ENCODE measurements at regions not wholly inside any gene's neighbourhood (a gene's known extent, or its start where the extent isn't known, plus 50 kb on each side); places are given as distances from the start of the nearest gene placed in this dataset.
A peak's percentile ranks its signal among the peaks of the same experiment; 100 is the strongest.

DNA sequence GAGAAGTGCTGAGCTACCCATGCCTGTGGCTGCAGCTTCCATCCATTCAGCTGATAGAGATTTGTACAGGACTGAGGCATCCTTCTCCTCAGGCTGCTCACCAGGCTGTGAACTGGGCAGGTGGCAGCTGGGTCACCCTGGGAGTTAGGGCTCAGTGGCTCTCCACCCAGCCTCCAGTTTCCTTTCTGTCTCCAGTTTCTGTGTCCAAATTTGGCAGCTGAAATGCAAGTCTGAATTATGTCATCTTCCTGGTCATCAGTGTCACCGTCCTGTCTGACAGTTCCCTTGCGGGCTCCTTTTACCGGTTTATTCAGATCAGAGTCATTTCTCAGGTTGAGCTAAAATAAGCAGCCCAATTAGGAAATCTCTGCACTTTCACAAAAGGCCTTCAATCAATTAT, 93.3 kb downstream of the EDN1 start:
- DNase-seq: no peak

DNA sequence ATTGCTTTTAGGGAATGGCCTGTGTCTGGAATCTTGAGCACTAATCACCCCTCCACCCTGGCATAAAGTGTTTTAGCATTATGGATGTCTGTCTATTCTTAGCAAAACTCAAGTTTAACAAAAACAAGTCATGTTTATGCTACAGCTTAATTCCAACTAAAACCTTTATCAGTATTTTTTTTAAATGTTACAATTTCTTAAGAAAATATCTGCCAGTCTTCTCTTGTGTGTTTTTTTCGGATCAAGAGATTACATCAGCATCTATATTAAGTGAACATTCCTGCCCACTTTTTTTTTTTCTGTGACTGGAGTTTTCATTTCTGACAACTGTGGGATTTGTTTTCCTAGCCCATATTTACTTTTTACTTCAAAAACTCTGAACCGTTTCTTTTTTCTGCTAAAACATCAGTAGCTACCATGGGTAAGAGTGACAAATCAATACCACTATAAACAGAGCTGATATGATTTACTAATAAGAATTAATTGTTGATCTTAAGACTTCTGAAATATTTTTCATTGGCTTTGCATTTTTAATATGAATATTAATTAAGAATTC, 94.3 kb downstream of the EDN1 start:
- DNase-seq: no peak

DNA sequence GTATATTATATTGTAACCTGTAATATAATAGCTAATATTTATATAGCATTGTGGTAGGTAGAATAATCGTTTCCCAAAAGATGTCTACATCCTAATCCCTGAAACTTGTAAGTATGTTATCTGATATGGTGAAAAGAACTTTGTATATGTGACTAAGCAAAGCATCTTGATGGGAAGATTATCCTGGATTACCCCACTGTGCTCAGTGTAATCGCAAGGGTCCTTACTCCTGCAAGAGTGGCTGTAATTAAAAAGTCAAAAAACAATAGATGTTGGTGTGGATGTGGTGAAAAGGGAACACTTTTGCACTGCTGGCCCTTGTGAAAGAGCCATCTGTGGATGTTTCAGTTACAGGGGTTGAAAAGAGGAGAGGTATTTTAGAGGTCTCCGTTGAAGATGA, 95.2 kb downstream of the EDN1 start:
- peak; percentile 25 for DNase-seq

DNA sequence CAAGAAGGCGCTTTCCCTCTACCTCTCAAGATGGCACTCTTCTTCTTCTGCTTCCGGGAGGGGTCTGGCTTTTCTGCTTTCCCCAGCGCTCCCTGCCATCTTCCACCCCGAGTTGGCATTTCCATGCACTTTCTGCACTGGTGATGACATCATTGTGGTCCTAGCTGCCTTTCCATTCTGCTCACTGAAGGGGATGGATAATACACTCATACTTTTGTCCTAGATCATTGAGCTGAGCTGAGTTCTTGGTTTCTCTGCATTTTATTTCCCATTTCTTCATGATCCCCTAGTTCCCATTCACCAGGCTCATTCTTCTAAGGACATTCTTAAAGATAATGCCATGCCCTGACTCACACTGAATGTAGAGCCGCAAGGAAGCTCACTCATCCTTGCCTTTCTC, 96.7 kb downstream of the EDN1 start:
- no peak for DNase-seq

DNA sequence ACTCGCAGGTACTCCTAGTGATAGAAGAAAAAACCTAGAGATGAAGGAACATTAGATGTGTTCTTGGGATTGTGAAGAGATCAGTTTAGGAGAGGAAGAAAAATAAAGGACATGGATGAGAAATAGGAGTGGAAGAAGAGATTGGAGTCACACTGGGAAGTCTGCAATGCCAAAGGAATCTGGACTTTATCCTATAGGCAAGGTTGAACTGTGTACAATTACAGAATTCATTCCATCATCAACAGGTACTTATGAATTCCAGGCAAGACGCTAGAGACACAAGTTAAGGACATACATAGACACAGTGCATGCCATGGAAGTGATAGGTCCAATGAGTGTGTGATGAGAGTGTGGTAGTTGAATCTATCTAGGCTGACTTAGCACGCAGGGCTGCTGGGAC, 101.3 kb downstream of the EDN1 start:
- no peak for DNase-seq

DNA sequence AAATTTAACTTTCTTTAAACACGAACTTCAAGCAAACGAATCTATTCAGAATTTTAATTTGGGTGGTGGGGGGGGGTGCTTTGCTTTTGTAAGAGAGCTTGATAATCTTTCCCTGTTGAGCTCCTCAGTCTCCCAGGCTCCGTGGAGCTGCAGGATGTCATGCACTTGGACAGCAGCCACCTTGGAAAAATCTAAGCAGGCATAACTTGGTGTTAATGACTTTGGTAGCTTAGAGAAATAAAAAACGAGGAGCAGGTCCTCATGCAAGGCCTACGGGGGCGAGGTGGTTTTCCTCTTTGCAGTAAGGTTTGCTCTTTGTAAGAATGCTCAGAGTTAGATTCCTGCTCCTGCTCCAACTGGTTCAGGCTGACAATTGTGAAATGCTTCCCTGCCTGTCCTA, 102.3 kb downstream of the EDN1 start:
- no peak for DNase-seq

DNA sequence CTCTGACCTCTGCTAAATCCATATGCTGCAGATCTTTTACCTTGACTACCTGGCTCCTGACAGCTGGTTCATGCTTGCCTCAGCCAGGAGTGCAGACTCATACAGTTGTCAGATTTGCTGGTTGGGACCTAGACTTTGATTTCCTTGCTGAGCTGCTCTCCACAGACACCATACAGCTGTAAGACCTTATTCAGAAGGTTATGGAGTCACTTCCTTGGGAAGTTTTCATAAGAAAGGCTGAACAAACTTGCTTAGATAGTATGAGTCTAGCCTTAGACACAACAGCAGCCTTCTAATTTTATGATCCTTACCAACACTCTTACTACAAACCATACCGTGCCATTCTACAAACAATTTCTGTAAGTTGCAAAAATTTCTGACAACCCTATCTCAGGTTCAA, 102.9 kb downstream of the EDN1 start:
- DNase-seq: no peak

DNA sequence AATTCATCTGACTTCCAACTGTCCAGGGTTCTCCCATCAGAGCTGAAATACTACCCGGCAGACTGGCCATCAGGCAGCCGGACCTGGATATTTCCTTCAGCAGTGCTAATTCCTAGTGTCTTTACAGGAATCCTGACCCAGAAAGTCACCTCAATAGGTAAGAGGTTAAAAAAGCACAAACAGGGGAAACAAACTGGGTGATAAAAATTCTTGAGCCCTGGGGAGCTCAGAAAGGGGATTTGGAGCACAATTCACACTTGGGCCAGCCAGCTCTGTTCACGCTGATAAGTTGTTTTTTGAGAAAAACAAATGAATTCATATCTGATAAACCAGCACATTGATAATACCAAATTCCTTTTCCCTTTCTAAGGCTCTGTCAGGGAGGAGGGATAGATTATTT, 104.0 kb downstream of the EDN1 start:
- DNase-seq: no peak

DNA sequence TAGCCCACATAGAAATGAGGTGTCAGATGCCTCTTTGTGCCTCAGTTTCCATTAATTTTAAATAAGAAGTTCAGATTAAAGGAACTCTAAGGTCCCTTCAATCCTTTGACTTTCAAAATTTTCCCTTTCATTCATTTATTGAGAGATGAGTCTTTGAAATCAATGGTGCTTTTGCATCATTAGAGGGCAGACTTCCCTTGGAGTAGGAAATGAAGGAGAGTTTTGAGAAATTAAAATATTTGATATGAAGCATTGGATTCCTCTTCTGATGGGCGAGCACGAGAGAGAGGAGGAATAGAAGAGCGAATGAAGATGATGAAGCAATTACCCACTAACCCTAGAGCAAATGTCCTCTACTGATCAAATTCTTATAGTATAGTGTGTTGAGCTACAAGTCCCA, 105.7 kb downstream of the EDN1 start:
- no peak for DNase-seq

DNA sequence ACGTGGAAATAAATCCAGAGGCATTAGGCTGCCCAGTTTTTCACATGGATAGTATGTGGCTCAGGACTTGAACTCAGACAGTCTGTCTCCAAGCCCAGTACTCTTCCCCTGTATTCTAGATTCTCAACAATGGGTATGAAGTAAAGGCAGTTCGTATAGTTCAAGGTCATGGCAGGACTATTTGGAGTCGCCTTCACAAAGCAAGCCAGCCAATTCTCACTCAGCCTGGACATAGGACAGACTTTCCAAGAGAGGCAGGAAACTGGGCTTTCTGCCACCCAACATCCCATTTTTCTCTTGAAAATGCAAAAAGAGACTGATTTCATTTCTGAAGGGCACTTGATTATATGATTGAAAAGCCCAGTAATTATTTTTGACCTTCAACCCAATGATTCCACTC, 111.0 kb downstream of the EDN1 start:
- DNase-seq: no peak

DNA sequence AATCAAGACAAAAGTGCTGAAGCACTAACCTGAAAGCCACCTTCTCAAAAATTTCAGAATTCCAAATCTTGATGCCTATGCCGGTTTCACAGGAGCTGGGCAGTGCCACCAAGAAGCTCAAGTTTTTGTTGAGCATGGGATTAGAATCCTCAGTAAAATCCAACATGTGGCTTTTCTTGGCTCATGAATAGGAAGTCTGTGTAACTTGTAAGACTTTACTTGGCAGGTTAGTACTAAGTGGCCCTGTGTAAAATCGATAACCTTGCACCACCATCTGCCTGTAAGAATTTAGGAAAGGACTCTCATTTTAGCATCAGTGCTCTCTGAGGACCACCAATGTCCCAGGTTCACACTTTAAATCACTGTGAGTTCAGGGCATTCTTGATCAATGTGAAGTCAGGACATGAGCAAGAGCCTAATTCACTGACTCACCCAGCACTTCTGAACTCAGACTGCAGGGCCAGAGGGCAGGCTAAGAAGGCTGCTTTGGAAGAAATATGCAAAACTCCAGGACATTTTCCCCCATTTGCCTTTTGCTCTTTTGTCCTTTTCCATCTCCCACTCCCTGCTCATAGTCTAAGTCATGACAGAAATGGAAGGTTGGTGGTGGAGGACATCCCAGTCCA, 113.2 kb downstream of the EDN1 start:
- no peak for DNase-seq

DNA sequence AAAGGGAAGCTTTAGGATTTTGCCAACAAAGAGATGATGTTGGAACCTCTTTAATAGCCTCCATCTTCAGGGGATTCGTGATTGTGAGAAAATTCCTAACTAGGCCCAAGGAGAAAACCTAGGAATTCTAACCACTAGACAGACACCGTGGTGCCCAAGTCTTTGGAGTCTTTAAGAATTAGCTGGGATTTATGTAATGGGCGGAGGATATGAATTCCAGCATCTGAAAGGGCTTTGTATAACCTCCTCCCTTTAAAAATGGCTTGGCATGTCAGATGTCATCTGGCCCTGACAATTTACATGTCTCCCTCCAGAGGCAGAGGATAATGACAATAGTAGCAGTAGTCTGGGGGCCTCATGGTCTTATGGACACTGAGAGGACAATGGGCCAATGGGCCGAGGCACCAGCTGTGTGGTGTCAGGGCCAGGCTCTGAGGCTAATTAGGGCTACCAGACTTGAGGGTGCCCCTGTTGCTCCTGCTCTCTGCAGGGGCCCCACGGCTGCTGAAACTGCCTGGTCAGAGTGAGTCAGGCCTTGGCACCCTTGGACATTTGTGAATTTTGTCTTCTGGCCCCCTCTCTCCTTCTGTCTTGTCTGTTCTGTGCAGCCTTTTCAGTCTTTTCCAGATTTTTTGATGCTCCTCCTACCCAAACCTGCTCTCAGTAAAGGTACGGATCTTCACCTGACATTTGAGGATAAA, 113.9 kb downstream of the EDN1 start:
- DNase-seq: no peak

DNA sequence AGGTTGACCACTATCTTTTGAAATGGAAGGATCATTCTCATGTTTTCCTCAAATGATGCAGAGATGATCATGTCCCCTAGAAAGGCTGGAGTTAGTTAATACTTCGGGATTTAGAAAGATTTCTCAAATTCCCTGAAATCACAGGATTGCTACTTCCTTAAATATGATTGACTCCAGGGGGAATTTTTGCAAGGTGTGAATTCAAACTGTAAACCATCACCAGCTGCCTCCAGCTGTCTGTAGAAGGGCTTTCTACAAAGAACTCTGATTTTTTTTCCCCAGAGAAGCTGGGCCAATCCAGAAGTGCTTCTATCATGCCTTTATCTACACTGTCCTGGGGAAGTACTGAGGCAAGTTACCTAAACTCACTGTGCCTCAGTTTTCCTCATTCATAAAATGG, 114.5 kb downstream of the EDN1 start:
- no peak for DNase-seq

DNA sequence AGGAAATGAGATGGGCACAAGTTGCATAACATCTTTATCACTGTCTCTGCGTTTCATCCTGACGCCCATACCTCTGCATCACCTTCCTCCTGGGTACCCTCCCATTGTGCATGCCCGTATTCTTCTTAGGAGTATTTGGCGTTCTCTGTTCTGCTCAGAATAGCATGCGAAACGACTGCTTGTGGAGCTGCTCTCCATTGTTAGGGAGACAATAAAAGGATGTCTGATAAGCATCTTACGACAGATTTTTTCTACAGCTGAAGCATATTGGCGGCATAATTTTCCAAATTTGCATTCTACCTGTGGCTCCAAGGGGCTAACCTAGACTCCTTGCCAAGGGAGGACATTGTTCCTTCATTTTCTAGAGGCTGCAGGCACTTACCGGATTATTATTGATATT, 118.6 kb downstream of the EDN1 start:
- DNase-seq: no peak

DNA sequence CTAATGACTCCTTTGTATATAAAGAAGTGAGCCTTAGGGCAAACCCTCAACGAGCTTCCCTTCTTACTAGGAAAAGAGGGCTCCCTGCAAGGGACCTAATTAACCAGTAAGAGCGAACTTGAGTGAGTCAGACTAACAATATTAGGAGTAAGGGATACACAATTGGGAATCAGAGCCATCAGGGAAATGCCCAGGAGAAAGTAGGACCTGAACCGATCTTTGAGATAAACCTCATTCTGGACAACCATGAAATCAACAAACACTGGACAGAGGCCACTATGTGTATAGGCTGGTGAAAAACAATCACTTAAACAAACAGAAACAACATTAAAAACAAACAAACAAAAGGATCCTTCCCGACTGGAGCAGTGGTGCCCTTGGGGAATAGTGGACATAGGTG, 120.8 kb downstream of the EDN1 start:
- DNase-seq: no peak

DNA sequence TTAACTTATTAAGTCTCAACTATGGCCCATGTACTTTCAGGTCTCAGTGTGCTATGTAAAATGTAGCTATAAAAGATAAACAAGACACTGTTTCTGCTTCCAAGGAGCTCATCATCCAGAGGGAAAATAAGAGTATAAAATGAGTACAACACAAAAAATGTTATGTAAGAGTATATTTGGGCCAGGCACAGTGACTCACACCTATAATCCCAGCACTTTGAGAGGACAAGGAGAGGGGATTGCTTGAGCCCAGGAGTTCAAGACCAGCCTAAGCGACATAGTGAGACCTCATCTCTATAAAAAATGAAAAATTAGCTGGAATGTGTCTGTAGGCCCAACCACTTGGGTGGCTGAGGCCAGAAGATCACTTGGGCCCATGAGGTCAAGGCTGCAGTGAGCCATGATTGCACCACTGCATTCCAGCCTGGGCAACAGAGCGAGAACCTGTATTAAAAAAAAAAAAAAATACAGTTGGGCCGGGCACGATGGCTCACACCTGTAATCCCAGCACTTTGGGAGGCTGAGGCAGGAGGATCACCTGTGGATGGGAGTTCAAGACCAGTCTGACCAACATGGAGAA, 124.0 kb downstream of the EDN1 start:
- no peak for DNase-seq

DNA sequence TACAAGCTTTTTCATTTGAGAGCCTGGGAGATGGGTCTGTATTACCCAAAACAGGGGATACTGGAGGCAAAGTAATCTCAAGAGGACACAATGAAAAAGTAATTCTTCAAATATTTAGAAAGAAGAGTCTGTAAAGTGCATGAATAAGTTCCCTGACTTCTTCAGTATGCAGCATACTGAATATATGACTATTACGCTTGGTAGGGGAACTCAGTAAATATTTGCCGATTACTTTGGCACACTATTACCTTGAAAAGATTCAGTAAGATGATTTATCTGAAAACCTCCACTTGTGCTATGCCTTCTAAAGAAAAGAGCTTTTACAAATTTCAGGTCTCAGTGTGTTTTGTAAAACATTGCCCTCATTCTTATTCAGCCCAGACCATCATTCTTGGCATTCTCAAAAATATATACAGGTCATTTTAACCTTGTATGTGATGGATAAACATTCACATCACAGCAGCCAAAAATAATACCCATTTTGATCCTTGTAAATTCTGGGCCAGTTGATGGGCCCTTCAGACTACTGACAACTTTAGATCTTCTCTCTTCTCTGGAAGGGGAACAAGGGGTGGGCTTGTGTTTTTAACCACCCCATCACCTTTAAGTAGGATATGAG, 125.9 kb downstream of the EDN1 start:
- DNase-seq: no peak

DNA sequence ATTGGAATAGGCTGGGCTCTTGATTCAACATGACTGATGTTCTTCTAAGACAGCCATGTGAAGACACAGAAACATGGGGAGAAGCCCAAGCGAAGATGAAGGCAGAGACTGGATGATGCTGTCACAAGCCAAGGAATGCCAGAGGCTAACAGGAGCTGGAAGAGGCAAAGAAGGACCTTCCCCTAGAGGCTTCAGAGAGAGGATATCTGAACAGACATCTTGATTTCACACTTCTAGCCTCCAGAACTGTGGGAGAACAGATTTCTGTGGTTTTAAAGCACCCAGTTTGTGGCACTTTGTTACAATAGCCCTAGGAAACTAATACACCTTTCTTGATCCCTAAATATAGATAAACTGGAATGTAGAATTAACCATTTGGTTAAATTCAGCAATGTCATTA, 127.0 kb downstream of the EDN1 start:
- no peak for DNase-seq

DNA sequence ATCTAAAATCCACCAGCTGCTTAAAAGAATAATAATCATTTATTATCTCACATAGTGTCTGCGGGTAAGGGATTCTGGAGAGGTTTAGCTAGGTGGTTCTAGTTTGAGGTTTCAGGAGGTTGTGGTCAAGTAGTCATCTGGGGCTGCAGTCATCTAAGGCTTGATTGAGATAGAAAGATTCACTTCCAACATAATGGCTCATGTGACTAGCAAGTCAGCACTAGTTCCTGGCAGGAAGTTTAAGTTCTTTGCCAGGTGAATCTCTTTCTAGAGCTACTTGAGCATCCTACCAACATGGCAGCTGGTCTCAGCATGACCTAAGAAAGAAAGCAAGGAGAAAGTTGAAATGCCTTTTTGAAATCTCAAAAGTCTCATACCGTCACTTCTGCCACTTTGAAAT, 128.8 kb downstream of the EDN1 start:
- DNase-seq: no peak

DNA sequence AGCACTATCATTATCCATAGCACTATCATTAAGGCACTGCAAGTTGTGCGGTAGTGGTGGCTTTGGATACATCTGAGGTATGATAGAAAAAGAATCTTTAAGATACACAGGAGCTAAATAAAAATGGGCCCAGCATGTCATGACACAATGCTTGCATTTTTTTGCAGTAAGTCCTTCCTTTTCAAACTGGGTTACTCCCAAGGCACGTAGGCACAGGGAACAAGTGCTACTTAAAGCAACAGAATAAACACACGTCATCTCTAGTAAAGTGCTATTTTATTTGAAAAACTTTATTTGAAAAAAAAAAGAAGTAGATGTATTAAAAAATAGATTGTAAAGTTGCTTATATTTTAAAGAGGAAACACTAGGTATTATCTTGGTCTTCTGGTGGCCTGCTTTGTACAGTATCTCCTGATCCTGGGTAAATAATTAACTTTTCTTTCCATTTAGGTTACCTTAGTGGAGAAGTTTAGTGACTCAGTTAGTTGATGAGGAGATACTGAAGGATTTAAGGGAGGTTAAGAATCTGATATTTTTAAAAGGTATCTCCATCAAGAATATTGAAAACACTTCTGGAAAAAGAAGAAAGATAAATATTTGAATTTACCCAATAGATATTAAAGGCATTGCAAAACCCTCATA, 129.6 kb downstream of the EDN1 start:
- DNase-seq: no peak

DNA sequence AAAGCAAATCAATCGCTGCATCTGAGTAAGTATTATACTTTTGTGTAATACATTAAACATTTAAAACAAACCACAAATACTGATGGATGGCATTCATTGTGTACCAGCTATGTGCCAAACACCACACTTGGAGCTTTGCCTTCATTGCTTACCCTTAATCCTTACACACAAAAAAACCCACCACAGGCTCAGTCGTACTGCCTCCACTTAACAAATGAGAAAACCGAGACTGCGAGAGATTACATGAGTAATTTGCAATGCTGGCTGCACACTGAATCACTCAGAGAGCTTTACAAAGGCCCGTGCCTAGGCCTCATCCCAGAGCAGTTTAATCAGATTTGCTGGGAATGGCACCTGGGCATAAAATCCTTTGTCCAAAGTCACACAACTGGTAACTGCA, 130.5 kb downstream of the EDN1 start:
- DNase-seq: no peak

DNA sequence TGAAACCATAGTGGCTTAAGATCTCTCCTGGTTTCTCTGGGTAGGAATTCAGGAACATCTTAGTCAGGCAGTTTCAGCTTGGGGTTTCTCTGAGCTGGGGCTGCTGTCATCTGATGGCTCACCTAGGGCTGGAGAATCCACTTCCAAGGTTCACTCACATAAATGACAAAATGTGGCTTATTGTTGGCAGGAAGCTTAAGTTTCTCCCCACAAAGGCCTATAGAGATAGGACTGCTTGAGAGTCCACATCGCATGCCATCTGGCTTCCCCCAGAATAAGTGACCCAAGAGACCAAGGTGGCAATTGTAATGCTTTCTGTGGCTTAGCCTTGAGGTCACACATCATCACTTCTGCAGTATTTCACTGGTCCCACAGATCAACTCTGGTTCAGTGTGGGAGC, 131.4 kb downstream of the EDN1 start:
- DNase-seq: no peak

DNA sequence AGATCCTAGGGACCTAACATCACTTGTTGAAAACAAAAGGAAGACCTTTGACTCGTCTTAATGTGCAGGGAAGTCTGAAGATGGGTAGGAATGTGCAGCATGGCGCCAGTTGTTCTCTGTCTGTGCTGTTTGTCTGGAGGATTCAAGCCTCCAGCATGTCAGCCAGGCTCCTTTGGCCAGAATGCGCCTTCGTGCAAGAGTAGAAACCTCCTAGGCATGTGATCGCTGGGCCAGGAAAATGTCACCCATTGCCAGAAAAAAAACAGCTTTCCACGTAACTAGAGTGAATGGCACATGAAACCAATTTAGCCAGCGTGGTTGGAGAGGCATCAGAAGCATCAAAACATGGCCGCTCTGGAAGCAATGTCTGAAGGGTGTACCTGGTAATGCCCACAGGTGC, 132.7 kb downstream of the EDN1 start:
- DNase-seq: no peak

DNA sequence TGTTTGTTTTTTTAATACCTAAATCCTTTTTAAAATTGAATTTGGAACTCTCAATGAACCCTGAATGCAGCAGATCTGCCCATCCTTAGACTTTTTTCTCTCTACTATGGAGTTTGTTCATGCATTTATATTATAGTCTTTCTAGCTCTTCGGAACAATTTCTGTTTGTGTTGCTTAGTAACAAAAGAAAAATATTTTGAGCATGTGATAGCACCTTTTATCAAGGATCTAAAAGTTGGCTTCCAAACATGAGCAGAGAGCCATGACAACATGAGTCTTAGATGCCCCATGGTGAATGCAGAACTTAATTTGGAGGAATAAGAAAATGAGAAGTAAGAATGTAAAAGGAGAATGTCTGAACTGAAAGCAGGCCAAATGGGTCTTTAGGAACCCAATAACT, 133.7 kb downstream of the EDN1 start:
- DNase-seq: no peak
